Upper lobe of right lung (tissue), 1 donor: ENCODE measurements at regions not wholly inside any gene's neighbourhood (a gene's known extent, or its start where the extent isn't known, plus 50 kb on each side); places are given as distances from the start of the nearest gene placed in this dataset.

ENCODE experiments used
- ATAC-seq: fragments of 200-7000 bp; cut with Tn5 transposase; one replicate; pipeline ENCODE4 v1.9.1; 2020; ENCODE audit warnings: mild to moderate bottlenecking, moderate library complexity
- DNase-seq: peaks from one replicate; pipeline ENCODE4 v3.0.0-alpha.2; 2020
- H3K27ac ChIP-seq: fragments of 200-600 bp; one replicate; pipeline ENCODE4 v1.8.0; 2022
- H3K27me3 ChIP-seq: fragments of 200-600 bp; one replicate; pipeline ENCODE4 v1.8.0; 2022; ENCODE audit warnings: mild to moderate bottlenecking
- H3K36me3 ChIP-seq: fragments of 200-600 bp; one replicate; pipeline ENCODE4 v1.8.0; 2022
- H3K4me1 ChIP-seq: fragments of 200-600 bp; one replicate; pipeline ENCODE4 v1.8.0; 2022
- H3K4me3 ChIP-seq: fragments of 200-600 bp; one replicate; pipeline ENCODE4 v1.8.0; 2022; ENCODE audit warnings: mild to moderate bottlenecking
- H3K9me3 ChIP-seq: fragments of 200-600 bp; one replicate; pipeline ENCODE4 v1.8.0; 2022
- CTCF ChIP-seq: fragments of 200-600 bp; IDR thresholded peaks from one replicate; pipeline ENCODE4 v1.8.0; 2022; ENCODE audit warnings: antibody characterized with exemption
- intact Hi-C: fragments of 100-400 bp; cut with DNase I; formaldehyde crosslinking; loops from one replicate; pipeline ENCODE4 v1.11.0; 2022
- donor health status: DM: no; HTN: yes; CAD: no; lungs with severe emphysema.

- Histone ChIP-seq H3K27ac (no peak overlapping the region), H3K9me3 (no peaks in the 10 kb centered on the region), H3K4me1 (no peaks in the 10 kb centered on the region), H3K27me3 (no peaks in the 10 kb centered on the region), H3K36me3 (no peaks in the 10 kb centered on the region), H3K4me3 (no peak overlapping the region)
- TF ChIP-seq CTCF: no peak
- intact Hi-C loops: no loop called here
- no peak for ATAC-seq
- no peak for DNase-seq
These were observed 81.6 kb upstream of the LARGE1 start for GRCh38 chr22:34001701-34002466.

- H3K27me3 ChIP-seq: no peaks in the 10 kb centered on the region
- H3K4me3 ChIP-seq: no peak overlapping the region
- ATAC-seq: no peak
- no peak for DNase-seq
- H3K4me1 ChIP-seq: no peaks in the 10 kb centered on the region
- no peaks in the 10 kb centered on the region for H3K9me3 ChIP-seq
- TF ChIP-seq CTCF: no peak
- no peak overlapping the region for H3K27ac ChIP-seq
- H3K36me3 ChIP-seq: no peaks in the 10 kb centered on the region
- intact Hi-C loops: no loop called here
These were observed 83.8 kb upstream of the LARGE1 start for GRCh38 chr22:34004058-34004457.

GRCh38 chr22:34010259-34010658 lies 90.0 kb upstream of the LARGE1 start:
- H3K36me3 ChIP-seq: no peaks in the 10 kb centered on the region
- no peaks in the 10 kb centered on the region for H3K9me3 ChIP-seq
- H3K4me3 ChIP-seq: no peak overlapping the region
- H3K27me3 ChIP-seq: no peaks in the 10 kb centered on the region
- intact Hi-C loops: no loop called here
- no peak overlapping the region for H3K27ac ChIP-seq
- no peaks in the 10 kb centered on the region for H3K4me1 ChIP-seq
- DNase-seq (no peak), ATAC-seq (no peak)
- no peak for TF ChIP-seq CTCF

GRCh38 chr22:34015642-34016041 lies 95.4 kb upstream of the LARGE1 start:
- intact Hi-C loops: no loop called here
- H3K4me3 ChIP-seq: no peak overlapping the region
- no peak overlapping the region for H3K27ac ChIP-seq
- no peaks in the 10 kb centered on the region for H3K36me3 ChIP-seq
- no peaks in the 10 kb centered on the region for H3K27me3 ChIP-seq
- H3K4me1 ChIP-seq: no peaks in the 10 kb centered on the region
- no peaks in the 10 kb centered on the region for H3K9me3 ChIP-seq
- no peak for DNase-seq
- TF ChIP-seq CTCF: no peak
- ATAC-seq: no peak

- ATAC-seq (no peak), DNase-seq (no peak)
- Histone ChIP-seq H3K4me1 (no peaks in the 10 kb centered on the region), H3K9me3 (no peaks in the 10 kb centered on the region), H3K27me3 (no peaks in the 10 kb centered on the region), H3K4me3 (no peak overlapping the region), H3K27ac (no peak overlapping the region), H3K36me3 (no peaks in the 10 kb centered on the region)
- intact Hi-C loops: no loop called here
- no peak for TF ChIP-seq CTCF
These were observed 96.9 kb upstream of the LARGE1 start for GRCh38 chr22:34017205-34017604.
